ENCODE measurements at regions not wholly inside any gene's neighbourhood (a gene's known extent, or its start where the extent isn't known, plus 50 kb on each side); places are given as distances from the start of the nearest gene placed in this dataset.

DNA sequence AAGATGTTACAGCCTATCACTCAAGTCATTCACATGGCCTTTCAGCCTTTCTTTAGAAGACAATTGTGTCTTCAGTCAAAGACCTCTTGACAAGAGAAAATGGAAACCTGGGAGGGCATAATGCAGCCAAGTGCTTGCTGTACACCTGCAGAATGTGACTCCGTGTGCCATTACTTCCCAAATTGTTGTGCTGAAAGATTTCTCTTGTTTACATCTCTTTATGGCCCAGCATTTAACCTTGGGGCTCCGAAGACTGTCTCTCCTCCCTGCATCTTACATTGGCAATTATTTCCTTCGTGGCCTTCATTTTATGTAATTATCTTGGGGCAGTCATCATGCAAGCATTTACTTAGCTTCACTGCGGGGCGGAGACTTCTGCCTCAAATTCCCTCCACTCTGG, 287.0 kb downstream of the TCF7L2 start:
- ATAC-seq (ENCODE audit: poor library complexity), result no peak
- Mint-ChIP-seq H3K27ac (no peak overlapping the region), H3K9me3 (no peaks in the 10 kb centered on the region), H3K4me3 (no peak overlapping the region), H3K4me1 (ENCODE audit: low read depth) (peaks cover 6% of the 10 kb centered on the region), H3K36me3 (ENCODE audit: low read depth) (no peaks in the 10 kb centered on the region), H3K27me3 (peaks cover 26% of the 10 kb centered on the region)
- ChIA-PET POLR2A (no interaction called here), CTCF (no interaction called here)
- Histone ChIP-seq H3K9me3 (ENCODE audit: control insufficient read depth in 1 of 2, insufficient read depth in 1 of 2, low read length in 2 of 2) (peaks cover 0 to 3% of the 10 kb centered on the region in 2 experiments), H3K27me3 (ENCODE audit: control insufficient read depth in 1 of 2, insufficient read depth in 2 of 2, low read length in 2 of 2) (peaks cover 4 to 6% of the 10 kb centered on the region in 2 experiments), H3K4me3 (ENCODE audit: low read length) (no peak overlapping the region), H3K27ac (ENCODE audit: low read depth in 1 of 2, low read length in 2 of 2) (no peak overlapping the region), H3K36me3 (ENCODE audit: insufficient read depth, low read length) (no peaks in the 10 kb centered on the region), H3K4me1 (ENCODE audit: insufficient read depth, low read length) (no peaks in the 10 kb centered on the region)
- TF ChIP-seq CTCF (IDR thresholded peaks at IDR 0.05), result no peak
- DNase-seq, result no peak
- intact Hi-C loops (cut with DNase I, micrococcal nuclease), result no loop called here

DNA sequence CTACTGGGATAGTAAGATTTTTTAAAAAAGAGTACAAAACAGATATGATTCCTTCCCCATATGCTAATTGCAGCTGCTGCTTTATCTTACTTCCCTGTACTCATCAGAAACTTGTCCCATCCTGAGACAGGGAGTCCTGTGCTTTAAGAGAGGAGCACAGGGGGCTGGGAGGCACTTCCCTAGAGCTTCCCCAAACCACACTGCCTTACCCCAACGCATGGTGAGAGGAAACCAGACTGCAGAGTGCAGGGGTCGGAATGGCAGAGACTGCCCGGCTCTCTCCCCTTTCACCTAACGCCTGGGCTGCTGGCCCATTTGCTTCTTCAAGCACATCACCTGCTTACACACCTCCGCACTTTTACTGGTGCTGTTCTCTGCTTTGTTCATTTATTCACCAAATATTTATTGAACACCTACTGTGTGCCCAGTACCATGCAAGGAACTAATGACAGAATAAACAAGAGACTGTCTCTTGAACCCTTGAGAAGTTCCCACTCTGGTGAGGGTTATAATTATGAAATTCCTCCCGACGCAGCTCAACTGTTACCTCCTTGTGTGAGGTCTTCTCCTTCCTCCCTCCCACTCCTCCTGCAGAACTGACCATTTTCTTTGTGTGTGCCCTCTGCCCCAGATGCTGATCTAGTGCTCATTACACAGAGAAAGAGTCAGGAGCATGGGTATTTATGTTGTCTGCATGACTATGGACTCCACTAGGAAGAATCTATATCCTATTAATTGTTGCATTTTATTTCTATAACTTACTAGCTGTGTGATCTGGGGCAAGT, 289.7 kb downstream of the TCF7L2 start:
- Mint-ChIP-seq H3K27me3 (peaks cover 35% of the 10 kb centered on the region), H3K27ac (no peak overlapping the region), H3K4me3 (no peak overlapping the region), H3K36me3 (ENCODE audit: low read depth) (no peaks in the 10 kb centered on the region), H3K9me3 (no peaks in the 10 kb centered on the region), H3K4me1 (ENCODE audit: low read depth) (peaks cover 8% of the 10 kb centered on the region)
- intact Hi-C loops (cut with DNase I, micrococcal nuclease), result no loop called here
- ChIA-PET POLR2A (no interaction called here), CTCF (no interaction called here)
- Histone ChIP-seq H3K27me3 (ENCODE audit: control insufficient read depth in 1 of 2, insufficient read depth in 2 of 2, low read length in 2 of 2) (peaks cover 4 to 6% of the 10 kb centered on the region in 2 experiments), H3K4me3 (ENCODE audit: low read length) (no peak overlapping the region), H3K9me3 (ENCODE audit: control insufficient read depth in 1 of 2, insufficient read depth in 1 of 2, low read length in 2 of 2) (peaks cover 0 to 3% of the 10 kb centered on the region in 2 experiments), H3K4me1 (ENCODE audit: insufficient read depth, low read length) (no peaks in the 10 kb centered on the region), H3K36me3 (ENCODE audit: insufficient read depth, low read length) (no peaks in the 10 kb centered on the region), H3K27ac (ENCODE audit: low read depth in 1 of 2, low read length in 2 of 2) (no peak overlapping the region)
- no peak for TF ChIP-seq CTCF (IDR thresholded peaks at IDR 0.05)
- no peak for DNase-seq
- no peak for ATAC-seq (ENCODE audit: poor library complexity)

DNA sequence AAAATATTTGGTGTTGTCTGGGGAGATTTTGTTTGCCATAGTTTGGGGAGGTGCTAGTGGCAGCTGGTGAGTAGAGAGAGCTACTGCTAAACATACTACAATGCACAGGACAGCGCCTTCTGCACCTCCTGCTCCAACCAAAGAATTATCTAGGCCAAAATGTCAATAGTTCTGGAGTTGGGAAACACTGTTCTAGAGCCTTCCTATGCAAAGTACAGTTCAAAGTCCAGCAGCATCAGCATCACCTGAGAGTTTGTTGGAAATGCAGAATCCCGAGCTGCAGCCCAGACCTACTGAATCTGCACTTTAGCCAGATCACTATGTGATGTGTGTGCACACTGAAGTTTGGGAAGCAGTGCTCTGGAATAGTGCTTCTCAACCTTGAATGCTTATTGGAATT, 290.7 kb downstream of the TCF7L2 start:
- Histone ChIP-seq H3K4me3 (ENCODE audit: low read length) (no peak overlapping the region), H3K27ac (ENCODE audit: low read depth in 1 of 2, low read length in 2 of 2) (no peak overlapping the region), H3K9me3 (ENCODE audit: control insufficient read depth in 1 of 2, insufficient read depth in 1 of 2, low read length in 2 of 2) (peaks cover 0 to 2% of the 10 kb centered on the region in 2 experiments), H3K36me3 (ENCODE audit: insufficient read depth, low read length) (no peaks in the 10 kb centered on the region), H3K4me1 (ENCODE audit: insufficient read depth, low read length) (no peaks in the 10 kb centered on the region), H3K27me3 (ENCODE audit: control insufficient read depth in 1 of 2, insufficient read depth in 2 of 2, low read length in 2 of 2) (peaks cover 4 to 6% of the 10 kb centered on the region in 2 experiments)
- no peak for TF ChIP-seq CTCF (IDR thresholded peaks at IDR 0.05)
- DNase-seq (no peak), ATAC-seq (ENCODE audit: poor library complexity) (no peak)
- Mint-ChIP-seq H3K4me1 (ENCODE audit: low read depth) (peaks cover 8% of the 10 kb centered on the region), H3K27ac (no peak overlapping the region), H3K4me3 (no peak overlapping the region), H3K27me3 (peaks cover 27% of the 10 kb centered on the region), H3K9me3 (no peaks in the 10 kb centered on the region), H3K36me3 (ENCODE audit: low read depth) (no peaks in the 10 kb centered on the region)
- POLR2A ChIA-PET, result no interaction called here
- intact Hi-C loops (cut with DNase I, micrococcal nuclease), result no loop called here
- CTCF ChIA-PET, result no interaction called here

Measured in CD4-positive, alpha-beta T cell (primary cell).